CD4-positive, alpha-beta T cell (primary cell): ENCODE measurements at regions not wholly inside any gene's neighbourhood (a gene's known extent, or its start where the extent isn't known, plus 50 kb on each side); places are given as distances from the start of the nearest gene placed in this dataset.

Source experiments
- ATAC-seq: fragments of 200-7000 bp; cut with Tn5 transposase; one replicate; pipeline ENCODE4 v1.10.0; 2022; ENCODE audit warnings: mild to moderate bottlenecking; ENCODE audit not compliant: poor library complexity
- CTCF ChIA-PET: fragments of 350-600 bp; sonication (Branson Sonifier 250); formaldehyde crosslinking; loops from one replicate; lab custom pipeline; 2021; ENCODE audit warnings: antibody characterized with exemption, inconsistent platforms; lab: Charles Lee
- POLR2A ChIA-PET: fragments of 350-600 bp; sonication (Branson Sonifier 250); formaldehyde crosslinking; loops from one replicate; lab custom pipeline; 2021; ENCODE audit warnings: antibody characterized with exemption, inconsistent platforms; lab: Charles Lee
- DNase-seq, 14 experiments: peaks; one replicate each; pipeline ENCODE4 v3.0.0-alpha.2; 2013 to 2020; ENCODE audit warnings: mixed read lengths in 2 of 14
- H3K27ac ChIP-seq, 2 donors: one replicate each; pipeline versions ENCODE4 v1.5.1 to v1.7.0; 2013; ENCODE audit warnings: low read length in 2 of 2, low read depth in 1 of 2, mild to moderate bottlenecking in 1 of 2
- H3K27me3 ChIP-seq, 2 experiments: 1 replicate in 1 of 2; 2 replicates in 1 of 2; pipeline versions ENCODE4 v1.6.1 to v1.7.0; 2013; ENCODE audit warnings: low read length in 2 of 2, control low read depth in 1 of 2, mild to moderate bottlenecking in 1 of 2, moderate library complexity in 1 of 2; ENCODE audit not compliant: insufficient read depth in 2 of 2, control insufficient read depth in 1 of 2
- H3K36me3 ChIP-seq: one replicate; pipeline ENCODE4 v1.6.1; 2013; ENCODE audit warnings: low read length, control low read depth; ENCODE audit not compliant: insufficient read depth
- H3K4me1 ChIP-seq: one replicate; pipeline ENCODE4 v1.6.1; 2013; ENCODE audit warnings: low read length, control low read depth; ENCODE audit not compliant: insufficient read depth
- H3K4me3 ChIP-seq: one replicate; pipeline ENCODE4 v1.5.1; 2013; ENCODE audit warnings: mild to moderate bottlenecking, low read length, moderate library complexity
- H3K9me3 ChIP-seq, 2 experiments: 1 replicate in 1 of 2; 2 replicates in 1 of 2; pipeline versions ENCODE4 v1.6.1 to v1.7.0; 2013; ENCODE audit warnings: low read length in 2 of 2, mild to moderate bottlenecking in 2 of 2, control low read depth in 1 of 2, moderate library complexity in 1 of 2; ENCODE audit not compliant: control insufficient read depth in 1 of 2, insufficient read depth in 1 of 2
- H3K27ac Mint-ChIP-seq: one replicate; pipeline ENCODE4 v1.8.0; 2020; ENCODE audit warnings: mixed read lengths
- H3K27me3 Mint-ChIP-seq: one replicate; pipeline ENCODE4 v1.8.0; 2021; ENCODE audit warnings: mixed read lengths
- H3K36me3 Mint-ChIP-seq: one replicate; pipeline ENCODE4 v1.8.0; 2021; ENCODE audit warnings: low read depth, mixed read lengths
- H3K4me1 Mint-ChIP-seq: one replicate; pipeline ENCODE4 v1.8.0; 2021; ENCODE audit warnings: low read depth, mixed read lengths
- H3K4me3 Mint-ChIP-seq: one replicate; pipeline ENCODE4 v1.8.0; 2020; ENCODE audit warnings: mild to moderate bottlenecking, mixed read lengths
- H3K9me3 Mint-ChIP-seq: one replicate; pipeline ENCODE4 v1.8.0; 2020; ENCODE audit warnings: mixed read lengths
- intact Hi-C, 2 experiments: fragments of 100-400 bp; cut with DNase I in 1 of 2; cut with micrococcal nuclease in 1 of 2; formaldehyde crosslinking; loops; one replicate each; pipeline versions ENCODE4 v1.15.1 to v1.9.0; 2023 to 2025; cut with DNase I, micrococcal nuclease
- TF ChIP-seq, protein P1 (sequence below): fragments of 200-600 bp; IDR thresholded peaks from one replicate; pipeline ENCODE4 v1.8.0; 2022; ENCODE audit warnings: antibody characterized with exemption, mild to moderate bottlenecking

DNA sequence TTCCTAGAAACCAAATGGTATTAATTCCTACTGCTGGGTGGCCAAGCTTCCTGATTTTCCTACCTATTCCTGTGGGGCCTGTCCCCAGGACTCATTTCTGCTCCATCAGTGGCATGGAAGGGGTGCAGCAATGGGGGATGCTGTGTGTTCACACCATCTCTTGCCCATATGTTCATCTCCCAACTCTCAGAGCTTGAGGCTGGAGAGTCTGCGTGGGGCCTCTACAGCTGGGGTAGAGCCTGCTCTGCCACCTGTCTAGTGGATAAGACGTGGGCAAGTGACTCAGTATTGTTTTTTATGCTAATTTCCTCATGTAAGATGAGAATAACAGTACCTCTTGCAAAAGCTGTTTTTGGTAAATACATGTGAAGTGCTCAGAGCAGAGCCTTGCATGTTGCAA lies 149.8 kb downstream of the ACTR3 start:
- no peaks in the 10 kb centered on the region for H3K9me3 Mint-ChIP-seq
- intact Hi-C loops: no loop called here
- ChIA-PET CTCF (no interaction called here), POLR2A (no interaction called here)
- no peaks in the 10 kb centered on the region for H3K36me3 Mint-ChIP-seq
- H3K27ac Mint-ChIP-seq: no peak overlapping the region
- ATAC-seq (no peak), DNase-seq (no peak)
- Histone ChIP-seq H3K27ac (no peak overlapping the region), H3K4me3 (no peak overlapping the region), H3K9me3 (no peaks in the 10 kb centered on the region), H3K36me3 (no peaks in the 10 kb centered on the region), H3K27me3 (peaks cover 0 to 5% of the 10 kb centered on the region in 2 experiments), H3K4me1 (no peaks in the 10 kb centered on the region)
- no peak overlapping the region for H3K4me3 Mint-ChIP-seq
- TF ChIP-seq, protein P1, sequence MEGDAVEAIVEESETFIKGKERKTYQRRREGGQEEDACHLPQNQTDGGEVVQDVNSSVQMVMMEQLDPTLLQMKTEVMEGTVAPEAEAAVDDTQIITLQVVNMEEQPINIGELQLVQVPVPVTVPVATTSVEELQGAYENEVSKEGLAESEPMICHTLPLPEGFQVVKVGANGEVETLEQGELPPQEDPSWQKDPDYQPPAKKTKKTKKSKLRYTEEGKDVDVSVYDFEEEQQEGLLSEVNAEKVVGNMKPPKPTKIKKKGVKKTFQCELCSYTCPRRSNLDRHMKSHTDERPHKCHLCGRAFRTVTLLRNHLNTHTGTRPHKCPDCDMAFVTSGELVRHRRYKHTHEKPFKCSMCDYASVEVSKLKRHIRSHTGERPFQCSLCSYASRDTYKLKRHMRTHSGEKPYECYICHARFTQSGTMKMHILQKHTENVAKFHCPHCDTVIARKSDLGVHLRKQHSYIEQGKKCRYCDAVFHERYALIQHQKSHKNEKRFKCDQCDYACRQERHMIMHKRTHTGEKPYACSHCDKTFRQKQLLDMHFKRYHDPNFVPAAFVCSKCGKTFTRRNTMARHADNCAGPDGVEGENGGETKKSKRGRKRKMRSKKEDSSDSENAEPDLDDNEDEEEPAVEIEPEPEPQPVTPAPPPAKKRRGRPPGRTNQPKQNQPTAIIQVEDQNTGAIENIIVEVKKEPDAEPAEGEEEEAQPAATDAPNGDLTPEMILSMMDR: no peak
- H3K27me3 Mint-ChIP-seq: peaks cover 5% of the 10 kb centered on the region
- no peaks in the 10 kb centered on the region for H3K4me1 Mint-ChIP-seq

- H3K4me3 Mint-ChIP-seq: no peak overlapping the region
- POLR2A ChIA-PET: no interaction called here
- H3K9me3 ChIP-seq: no peaks in the 10 kb centered on the region
- DNase-seq (no peak), ATAC-seq (no peak)
- H3K36me3 Mint-ChIP-seq: no peaks in the 10 kb centered on the region
- peaks cover 5% of the 10 kb centered on the region for H3K27me3 Mint-ChIP-seq
- H3K4me3 ChIP-seq: no peak overlapping the region
- no peaks in the 10 kb centered on the region for H3K9me3 Mint-ChIP-seq
- no peaks in the 10 kb centered on the region for H3K4me1 Mint-ChIP-seq
- CTCF ChIA-PET: no interaction called here
- no peak overlapping the region for H3K27ac ChIP-seq
- H3K36me3 ChIP-seq: no peaks in the 10 kb centered on the region
- H3K27ac Mint-ChIP-seq: no peak overlapping the region
- peaks cover 0 to 4% of the 10 kb centered on the region in 2 experiments for H3K27me3 ChIP-seq
- TF ChIP-seq, protein P1: no peak
- intact Hi-C loops: no loop called here
- no peaks in the 10 kb centered on the region for H3K4me1 ChIP-seq
These were observed 150.9 kb downstream of the ACTR3 start for GRCh38 chr2:114040826-114041225.

- intact Hi-C loops: no loop called here
These were observed 155.1 kb downstream of the ACTR3 start for GRCh38 chr2:114044985-114045384.

More at GRCh38 chr2:114044985-114045384, 155.1 kb downstream of the ACTR3 start:
- H3K9me3 ChIP-seq: no peaks in the 10 kb centered on the region
- H3K27me3 ChIP-seq: no peaks in the 10 kb centered on the region
- ChIA-PET POLR2A (no interaction called here), CTCF (no interaction called here)
- no peak overlapping the region for H3K4me3 ChIP-seq
- no peaks in the 10 kb centered on the region for H3K4me1 ChIP-seq
- TF ChIP-seq, protein P1: no peak
- no peak overlapping the region for H3K27ac ChIP-seq
- Mint-ChIP-seq H3K9me3 (no peaks in the 10 kb centered on the region), H3K4me3 (no peak overlapping the region), H3K4me1 (no peaks in the 10 kb centered on the region), H3K27me3 (peaks cover 18% of the 10 kb centered on the region), H3K36me3 (no peaks in the 10 kb centered on the region), H3K27ac (no peak overlapping the region)
- no peaks in the 10 kb centered on the region for H3K36me3 ChIP-seq
- ATAC-seq (no peak), DNase-seq (no peak)
